Keratinocyte (primary cell): ENCODE measurements at regions not wholly inside any gene's neighbourhood (a gene's known extent, or its start where the extent isn't known, plus 50 kb on each side); places are given as distances from the start of the nearest gene placed in this dataset.

ENCODE experiments used
- EZH2 ChIP-seq: IDR thresholded peaks from one replicate; pipeline ENCODE4 v1.6.1; 2012; ENCODE audit warnings: inconsistent platforms, mild to moderate bottlenecking, low read length, moderate library complexity
- TF ChIP-seq, protein P1 (sequence below), 3 experiments: IDR thresholded peaks in 1 of 3; conservative IDR thresholded peaks in 1 of 3; optimal IDR thresholded peaks in 1 of 3; 2 replicates in 2 of 3; 3 replicates in 1 of 3; pipeline versions ENCODE3 to v1.5.1; 2011; ENCODE audit warnings: low read length in 3 of 3, mild to moderate bottlenecking in 3 of 3, moderate library complexity in 2 of 3, control low read depth in 1 of 3, inconsistent platforms in 1 of 3; ENCODE audit not compliant: insufficient read depth in 2 of 3; ENCODE audit errors: extremely low read depth in 1 of 3

DNA sequence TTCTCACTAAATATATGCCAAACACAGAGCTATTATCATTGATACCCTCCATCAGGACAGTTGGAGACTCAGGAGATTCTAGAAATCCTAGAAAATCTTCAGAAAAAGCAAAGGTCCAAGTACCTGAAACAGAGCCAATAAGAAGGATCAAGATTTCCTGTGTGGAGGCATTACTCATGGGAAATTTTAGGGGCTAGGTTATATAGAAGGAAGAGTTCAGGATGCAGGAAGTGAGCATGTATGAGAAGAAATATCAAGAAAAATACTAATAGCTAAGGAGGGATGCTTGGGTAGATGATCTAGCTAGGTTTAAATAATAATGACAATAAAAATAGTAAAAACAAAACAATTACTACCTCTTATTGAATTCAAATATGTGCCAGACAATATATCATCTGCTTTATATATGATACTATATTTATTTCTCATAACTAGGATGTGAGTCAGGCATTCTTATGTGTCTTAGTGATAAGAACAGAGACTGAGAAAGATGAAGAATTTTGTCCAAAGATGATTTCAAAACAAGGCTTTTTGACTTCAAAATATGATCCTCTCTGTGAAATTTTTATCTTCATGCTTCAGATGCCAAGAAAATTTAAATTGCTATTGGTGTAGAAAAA lies 66.4 kb upstream of the HHIP start:
- TF ChIP-seq, protein P1, sequence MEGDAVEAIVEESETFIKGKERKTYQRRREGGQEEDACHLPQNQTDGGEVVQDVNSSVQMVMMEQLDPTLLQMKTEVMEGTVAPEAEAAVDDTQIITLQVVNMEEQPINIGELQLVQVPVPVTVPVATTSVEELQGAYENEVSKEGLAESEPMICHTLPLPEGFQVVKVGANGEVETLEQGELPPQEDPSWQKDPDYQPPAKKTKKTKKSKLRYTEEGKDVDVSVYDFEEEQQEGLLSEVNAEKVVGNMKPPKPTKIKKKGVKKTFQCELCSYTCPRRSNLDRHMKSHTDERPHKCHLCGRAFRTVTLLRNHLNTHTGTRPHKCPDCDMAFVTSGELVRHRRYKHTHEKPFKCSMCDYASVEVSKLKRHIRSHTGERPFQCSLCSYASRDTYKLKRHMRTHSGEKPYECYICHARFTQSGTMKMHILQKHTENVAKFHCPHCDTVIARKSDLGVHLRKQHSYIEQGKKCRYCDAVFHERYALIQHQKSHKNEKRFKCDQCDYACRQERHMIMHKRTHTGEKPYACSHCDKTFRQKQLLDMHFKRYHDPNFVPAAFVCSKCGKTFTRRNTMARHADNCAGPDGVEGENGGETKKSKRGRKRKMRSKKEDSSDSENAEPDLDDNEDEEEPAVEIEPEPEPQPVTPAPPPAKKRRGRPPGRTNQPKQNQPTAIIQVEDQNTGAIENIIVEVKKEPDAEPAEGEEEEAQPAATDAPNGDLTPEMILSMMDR (optimal IDR thresholded peaks at IDR 0.05 in 1 of 3, IDR thresholded peaks at IDR 0.05 in 1 of 3, conservative IDR thresholded peaks at IDR 0.05 in 1 of 3; ENCODE audit: extremely low read depth in 1 of 3, insufficient read depth in 2 of 3, low read length in 3 of 3) = no peak
- TF ChIP-seq EZH2 = no peak
